Gastroesophageal sphincter (tissue), 3 donors: ENCODE measurements at regions not wholly inside any gene's neighbourhood (a gene's known extent, or its start where the extent isn't known, plus 50 kb on each side); places are given as distances from the start of the nearest gene placed in this dataset.

Experiments used
- CTCF ChIP-seq, 4 experiments: fragments of 200-600 bp in 2 of 4; fragments of 450-650 bp in 2 of 4; sonication (generic) in 1 of 4; IDR thresholded peaks; one replicate each; pipeline ENCODE4 v1.5.1; 2017 to 2019; ENCODE audit warnings: antibody characterized with exemption in 4 of 4, mild to moderate bottlenecking in 2 of 4, moderate library complexity in 2 of 4
- EP300 ChIP-seq: sonication (generic); formaldehyde crosslinking; IDR thresholded peaks from one replicate; pipeline ENCODE4 v1.6.1; 2017; ENCODE audit warnings: antibody characterized with exemption, mild to moderate bottlenecking
- POLR2A ChIP-seq, 2 donors: fragments of 450-650 bp; IDR thresholded peaks; one replicate each; pipeline ENCODE4 v1.6.1; 2017; ENCODE audit warnings: antibody characterized with exemption in 2 of 2, mild to moderate bottlenecking in 2 of 2, moderate library complexity in 1 of 2
- POLR2AphosphoS5 ChIP-seq: sonication (generic); formaldehyde crosslinking; IDR thresholded peaks from one replicate; pipeline ENCODE4 v1.6.1; 2017; ENCODE audit warnings: antibody characterized with exemption

GRCh38 chr5:124088289-124089032, 576.5 kb downstream of the CSNK1G3 start:
- TF ChIP-seq EP300 (no peak), CTCF (IDR thresholded peaks at IDR 0.05) (no peak), POLR2A (IDR thresholded peaks at IDR 0.05) (no peak), POLR2AphosphoS5 (no peak)
